ENCODE measurements at regions not wholly inside any gene's neighbourhood (a gene's known extent, or its start where the extent isn't known, plus 50 kb on each side); places are given as distances from the start of the nearest gene placed in this dataset.
"Not testable (repeated sequence)": the region's sequence is repeated elsewhere in the genome, so short reads cannot be mapped to it uniquely, and the experiment has no call there.

DNA sequence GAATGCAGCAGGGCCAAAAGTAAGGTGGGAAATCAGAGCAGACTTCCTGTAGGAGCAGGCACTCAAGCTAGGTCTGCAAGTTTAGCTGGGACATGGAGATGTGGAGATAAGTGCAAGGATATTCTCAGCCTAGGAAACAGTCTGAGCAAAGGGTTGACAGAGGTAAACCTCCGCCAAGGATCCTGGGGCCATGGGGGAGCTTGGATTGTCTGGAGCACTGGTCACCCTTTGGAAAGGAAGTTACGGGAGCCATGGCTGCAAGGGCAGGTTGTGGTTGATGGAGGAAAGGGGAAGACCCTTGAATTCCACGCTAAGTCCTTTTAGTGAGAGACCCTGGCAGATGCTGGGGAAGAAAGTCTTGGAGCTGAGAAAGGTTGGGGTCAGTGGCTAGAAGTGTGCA is 150.9 kb downstream of the PTPRU start:
- DNase-seq (ENCODE audit: low spot score) = no peak

DNA sequence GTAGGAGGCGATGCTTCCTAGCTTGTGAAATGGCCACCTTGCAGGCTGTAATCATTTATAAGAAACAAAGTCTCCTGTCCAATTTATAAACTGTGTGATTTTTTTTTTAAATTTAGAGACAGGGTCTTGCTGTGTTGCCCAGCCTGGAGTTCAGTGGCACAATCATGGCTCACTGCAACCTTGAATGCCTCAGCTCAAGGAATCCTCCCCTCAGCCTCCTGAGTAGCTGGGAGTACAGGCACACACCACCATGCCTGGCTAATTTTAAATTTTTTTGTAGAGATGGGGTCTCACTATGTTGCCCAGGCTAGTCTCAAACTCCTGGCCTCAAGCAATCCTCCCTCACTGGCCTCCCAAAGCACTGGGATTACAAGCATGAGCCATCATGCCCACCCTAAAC is 150.1 kb downstream of the PTPRU start:
- DNase-seq (ENCODE audit: low spot score) = not testable (repeated sequence)

DNA sequence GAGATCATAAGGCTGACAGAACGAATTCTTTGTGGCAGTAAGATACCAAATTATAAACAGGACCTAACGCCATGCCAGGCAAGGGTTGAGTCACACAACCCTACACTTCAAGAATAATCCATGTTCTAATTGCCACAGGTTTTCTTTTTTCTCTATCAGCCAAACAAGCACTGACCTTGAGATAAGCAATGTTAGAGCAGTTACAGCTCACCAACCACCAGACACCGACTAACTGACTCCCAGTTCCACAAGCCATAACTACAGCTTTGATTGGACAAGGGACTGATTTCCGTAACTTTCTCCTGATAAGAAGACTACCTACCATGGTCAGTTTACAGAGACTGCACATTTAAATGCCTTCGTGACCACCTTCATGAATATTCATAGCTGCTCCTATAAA is 149.6 kb downstream of the PTPRU start:
- no peak for DNase-seq (ENCODE audit: low spot score)

DNA sequence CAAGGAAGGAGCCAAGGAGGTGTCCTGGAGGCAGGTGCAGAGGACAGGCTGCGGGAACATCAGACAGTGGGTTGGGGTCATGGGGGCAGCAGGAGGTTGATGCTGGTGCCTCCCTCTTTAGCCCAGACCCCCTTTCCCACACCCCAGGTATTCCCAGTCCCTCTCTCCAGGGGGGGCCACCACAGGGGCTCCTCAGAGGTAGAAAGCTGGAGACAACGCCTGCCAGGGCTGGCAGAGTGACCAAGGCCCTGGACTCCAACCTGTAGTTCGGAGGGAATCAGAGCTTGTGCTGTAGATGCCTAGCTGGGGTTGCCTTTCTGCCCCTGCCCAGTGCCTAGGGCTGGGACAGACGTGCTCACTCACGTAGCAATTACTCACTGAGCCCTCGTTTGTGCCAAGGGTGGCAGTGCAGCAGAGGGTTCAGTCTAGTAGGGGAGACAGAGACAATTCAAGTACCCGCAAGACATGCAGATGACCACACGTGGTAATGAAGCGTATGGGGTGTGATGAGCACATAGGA is 148.2 kb downstream of the PTPRU start:
- no peak for DNase-seq (ENCODE audit: low spot score)

DNA sequence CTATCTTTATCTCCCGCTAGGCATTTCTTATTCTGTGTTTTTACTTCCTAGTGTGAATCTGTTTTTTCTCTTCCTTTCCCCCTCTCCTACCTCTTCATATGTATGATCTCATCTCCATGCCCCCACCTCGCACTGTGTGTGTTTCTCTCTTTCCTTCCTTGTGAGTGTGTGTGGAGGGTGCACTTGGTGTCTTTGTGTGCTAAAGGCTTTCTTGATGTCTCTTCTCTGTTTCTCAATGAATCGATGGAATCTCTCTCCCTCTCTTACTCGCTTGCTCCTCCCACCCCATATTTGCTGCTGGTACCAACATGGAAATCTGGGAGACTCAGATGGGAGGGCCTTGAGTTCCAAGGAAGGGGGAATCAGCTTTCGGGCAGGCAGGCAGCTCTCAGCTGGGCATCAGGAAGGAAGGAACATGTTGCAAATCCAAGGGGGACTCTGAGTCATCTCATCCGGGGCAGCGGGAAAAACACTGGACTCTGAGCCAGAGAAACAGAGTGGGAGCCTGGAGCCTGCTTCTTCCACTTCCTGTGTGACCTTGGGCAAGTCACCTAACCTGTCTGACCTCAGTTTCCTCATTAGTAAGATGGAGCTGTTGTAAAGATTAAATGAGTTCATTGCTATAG is 147.5 kb downstream of the PTPRU start:
- DNase-seq (ENCODE audit: low spot score) = no peak

DNA sequence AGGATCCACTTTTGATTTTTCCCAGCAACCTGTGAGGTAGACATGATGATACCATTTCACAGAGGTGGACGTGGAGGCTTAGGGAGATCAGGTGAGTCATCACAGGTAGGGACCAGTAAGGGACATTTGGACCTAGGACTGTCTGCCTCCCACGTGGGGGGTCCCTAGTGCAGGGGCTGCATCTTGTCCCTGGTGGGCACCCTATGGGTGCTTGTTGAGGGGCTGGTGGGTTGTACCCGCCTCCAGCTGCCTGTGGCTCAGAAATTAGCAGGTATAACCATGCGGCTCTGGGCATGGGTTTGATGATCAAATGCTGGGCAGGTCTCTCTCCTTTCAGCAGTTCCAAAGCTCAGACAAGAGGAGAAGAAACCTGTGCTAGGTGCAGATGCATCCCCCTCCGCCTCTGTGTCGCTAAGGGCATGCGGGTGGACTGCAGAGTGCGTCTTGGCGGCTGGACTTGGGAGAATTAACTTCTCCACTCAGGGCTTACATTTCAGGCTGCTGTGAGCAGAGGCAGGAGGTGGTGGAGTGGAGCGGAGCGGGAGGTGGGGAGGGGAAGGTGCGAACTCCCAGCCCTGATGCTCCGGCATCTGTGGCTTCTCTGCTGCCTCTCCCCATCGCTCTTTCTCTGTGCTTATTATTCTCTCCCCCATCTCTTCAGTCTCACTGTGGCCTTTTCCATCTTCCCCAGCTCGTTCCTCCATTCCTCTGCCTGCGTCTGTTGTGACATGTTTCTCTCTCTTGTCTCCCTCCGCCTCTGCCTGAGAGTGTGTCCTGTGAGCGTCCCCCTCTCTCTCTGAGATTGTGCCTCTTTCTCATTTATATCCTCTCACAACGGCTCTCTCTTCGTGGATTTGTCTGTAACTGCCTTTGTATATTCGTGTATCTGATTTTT is 146.8 kb downstream of the PTPRU start:
- no peak for DNase-seq (ENCODE audit: low spot score)

DNA sequence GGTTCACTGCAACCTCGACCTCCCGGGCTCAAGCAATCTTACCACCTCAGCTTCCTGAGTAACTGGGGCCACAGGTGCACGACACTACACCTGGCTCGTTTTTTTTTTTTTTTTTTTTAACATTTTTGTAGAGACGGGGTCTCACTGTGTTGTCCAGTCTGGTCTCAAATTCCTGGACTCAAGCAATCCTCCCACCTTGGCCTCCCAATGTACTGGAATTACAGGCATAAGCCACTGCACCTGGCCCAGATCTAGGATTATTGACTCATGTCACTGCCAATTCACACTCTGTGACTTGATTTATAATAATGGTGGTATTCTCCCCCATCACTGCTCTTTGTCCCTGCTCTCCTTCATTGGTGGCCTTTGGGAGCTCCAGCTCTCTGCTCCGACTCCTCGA is 145.1 kb downstream of the PTPRU start:
- DNase-seq (ENCODE audit: low spot score) = no peak

GRCh38 chr1:29380532-29380931 is 144.2 kb downstream of the PTPRU start:
- no peak for DNase-seq (ENCODE audit: low spot score)

DNA sequence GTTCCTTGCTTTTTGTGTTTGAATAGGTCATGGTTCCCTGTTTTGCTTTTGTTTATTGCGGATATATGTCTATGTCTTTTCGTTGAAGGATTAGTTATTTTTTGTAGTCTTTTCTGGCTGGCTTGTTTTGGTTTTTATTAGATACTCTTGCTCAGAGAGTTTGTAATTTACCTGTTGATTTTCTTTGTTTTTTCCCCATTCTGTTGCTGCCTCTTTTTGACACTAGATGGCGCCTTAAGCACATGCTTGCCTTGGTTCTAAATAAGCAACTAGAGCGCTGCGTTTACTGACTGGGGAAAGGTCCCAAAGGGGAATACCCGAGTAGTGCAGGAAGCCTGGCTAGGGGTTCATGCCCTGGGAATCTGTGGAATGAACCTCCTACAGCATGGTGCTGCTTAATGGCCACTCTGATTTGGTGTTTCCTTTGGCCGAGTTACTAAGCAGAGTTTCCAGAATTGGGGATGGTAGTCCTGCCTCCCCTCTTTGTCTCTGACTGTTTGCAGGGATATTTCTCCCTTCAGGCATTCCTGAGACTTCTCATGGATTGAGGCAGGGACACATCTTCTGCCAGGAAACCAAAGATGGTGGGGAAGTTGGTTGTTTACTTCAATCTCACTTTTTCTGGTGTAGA is 143.2 kb downstream of the PTPRU start:
- peak; percentile 31 for DNase-seq (ENCODE audit: low spot score)

All from activated CD4-positive, alpha-beta T cell treated with anti-CD3 and anti-CD28 coated beads, Interleukin-2, Interleukin-4, amounts not matched to agents 100 ng/mL and 50 ng/mL, durations not matched to agents 16 hours and 8 hours (primary cell).